OCI-LY1 (cell line): ENCODE measurements at regions not wholly inside any gene's neighbourhood (a gene's known extent, or its start where the extent isn't known, plus 50 kb on each side); places are given as distances from the start of the nearest gene placed in this dataset.

Source experiments
- H2AFZ ChIP-seq: fragments of 200-600 bp; sonication (generic), shearing (Covaris generic); 2 replicates; pipeline ENCODE4 v1.6.0; 2014; ENCODE audit warnings: antibody characterized with exemption, mild to moderate bottlenecking, low read length
- H3F3A ChIP-seq: fragments of 200-600 bp; sonication (generic), shearing (Covaris generic); 2 replicates; pipeline ENCODE4 v1.6.0; 2014; ENCODE audit warnings: mild to moderate bottlenecking, antibody characterized with exemption, low read length, moderate library complexity; ENCODE audit not compliant: insufficient read depth
- H3K27ac ChIP-seq: fragments of 200-600 bp; sonication (generic); 2 replicates; pipeline ENCODE4 v1.5.1; 2014; ENCODE audit warnings: low read length, mixed run types, mild to moderate bottlenecking, low read depth; ENCODE audit not compliant: poor library complexity, severe bottlenecking
- H3K27me3 ChIP-seq: fragments of 200-600 bp; sonication (generic); 2 replicates; pipeline ENCODE4 v1.6.0; 2014; ENCODE audit warnings: antibody characterized with exemption, mild to moderate bottlenecking, low read length, moderate library complexity; ENCODE audit not compliant: insufficient read depth
- H3K36me3 ChIP-seq: fragments of 200-600 bp; sonication (generic); 2 replicates; pipeline ENCODE4 v1.6.1; 2014; ENCODE audit warnings: mild to moderate bottlenecking, antibody characterized with exemption, low read length, moderate library complexity, mixed read lengths; ENCODE audit not compliant: insufficient read depth
- H3K4me1 ChIP-seq: fragments of 200-600 bp; sonication (generic); 2 replicates; pipeline ENCODE4 v1.5.1; 2014; ENCODE audit warnings: mild to moderate bottlenecking, low read length, moderate library complexity; ENCODE audit not compliant: insufficient read depth, severe bottlenecking
- H3K4me2 ChIP-seq: fragments of 200-600 bp; sonication (generic), shearing (Covaris generic); 2 replicates; pipeline ENCODE4 v1.6.1; 2014; ENCODE audit warnings: low read length
- H3K4me3 ChIP-seq: fragments of 200-600 bp; sonication (generic); 2 replicates; pipeline ENCODE4 v1.5.1; 2014; ENCODE audit warnings: low read length, low read depth, mild to moderate bottlenecking, mixed read lengths; ENCODE audit not compliant: poor library complexity, severe bottlenecking
- H3K79me2 ChIP-seq: fragments of 200-600 bp; shearing (Covaris generic); 2 replicates; pipeline ENCODE4 v1.6.1; 2016; ENCODE audit warnings: mixed run types, low read length, mixed read lengths; ENCODE audit not compliant: insufficient read depth
- H3K9ac ChIP-seq: fragments of 200-600 bp; sonication (generic), shearing (Covaris generic); 2 replicates; pipeline ENCODE4 v1.6.1; 2014; ENCODE audit warnings: mild to moderate bottlenecking, low read length, mixed read lengths
- H3K9me2 ChIP-seq: fragments of 200-600 bp; sonication (generic), shearing (Covaris generic); 2 replicates; pipeline ENCODE4 v1.6.1; 2014; ENCODE audit warnings: low read depth, mild to moderate bottlenecking, low read length, mixed read lengths
- H3K9me3 ChIP-seq: fragments of 200-600 bp; shearing (Covaris generic); 2 replicates; pipeline ENCODE4 v1.6.1; 2014; ENCODE audit warnings: low read length, mixed read lengths
- H4K20me1 ChIP-seq: fragments of 200-600 bp; sonication (generic), shearing (Covaris generic); 2 replicates; pipeline ENCODE4 v1.6.0; 2016; ENCODE audit warnings: mild to moderate bottlenecking, low read length; ENCODE audit not compliant: insufficient read depth
- CTCF ChIP-seq: fragments of 200-600 bp; sonication (generic), shearing (Covaris generic); IDR thresholded peaks from 2 replicates; pipeline ENCODE4 v1.5.1; 2017; ENCODE audit warnings: mild to moderate bottlenecking, antibody characterized with exemption, low read length, moderate library complexity, mixed read lengths
- EZH2 ChIP-seq: fragments of 200-600 bp; sonication (generic), shearing (Covaris generic); IDR thresholded peaks from 2 replicates; pipeline ENCODE4 v1.8.0; 2017; ENCODE audit warnings: borderline replicate concordance, mixed run types, mild to moderate bottlenecking, antibody characterized with exemption, low read length, moderate library complexity, mixed read lengths

- Histone ChIP-seq H4K20me1 (no peaks in the 10 kb centered on the region), H3K4me2 (no peak overlapping the region), H3K9me3 (no peaks in the 10 kb centered on the region), H3K9me2 (no peaks in the 10 kb centered on the region), H3K79me2 (no peaks in the 10 kb centered on the region), H3K27ac (no peak overlapping the region), H3K9ac (no peak overlapping the region), H3K4me1 (no peaks in the 10 kb centered on the region), H2AFZ (no peak overlapping the region), H3K27me3 (no peaks in the 10 kb centered on the region), H3F3A (no peaks in the 10 kb centered on the region), H3K4me3 (no peak overlapping the region), H3K36me3 (no peaks in the 10 kb centered on the region)
- TF ChIP-seq CTCF (no peak), EZH2 (no peak)
Observed at GRCh38 chr4:149175549-149175948, 640.1 kb downstream of the IQCM start.

- no peaks in the 10 kb centered on the region for H3K36me3 ChIP-seq
- H3K4me1 ChIP-seq, result no peaks in the 10 kb centered on the region
- no peak overlapping the region for H3K27ac ChIP-seq
Observed at GRCh38 chr4:149173241-149174013, 642.2 kb downstream of the IQCM start.

GRCh38 chr4:149168645-149169044 is 647.0 kb downstream of the IQCM start:
- Histone ChIP-seq H3K27me3 (no peaks in the 10 kb centered on the region), H3K9ac (no peak overlapping the region), H3K4me1 (no peaks in the 10 kb centered on the region), H3K79me2 (no peaks in the 10 kb centered on the region), H2AFZ (no peak overlapping the region), H3K27ac (no peak overlapping the region), H3K36me3 (no peaks in the 10 kb centered on the region), H3K4me2 (no peak overlapping the region), H3K9me2 (no peaks in the 10 kb centered on the region), H3K4me3 (no peak overlapping the region), H4K20me1 (no peaks in the 10 kb centered on the region), H3F3A (no peaks in the 10 kb centered on the region), H3K9me3 (no peaks in the 10 kb centered on the region)
- no peak for TF ChIP-seq CTCF
- no peak for TF ChIP-seq EZH2

More at GRCh38 chr4:149173241-149174013, 642.2 kb downstream of the IQCM start:
- H3K9me2 ChIP-seq, result no peaks in the 10 kb centered on the region
- H3K9ac ChIP-seq, result no peak overlapping the region
- H3K79me2 ChIP-seq, result no peaks in the 10 kb centered on the region
- H2AFZ ChIP-seq, result no peak overlapping the region
- H3K27me3 ChIP-seq, result no peaks in the 10 kb centered on the region
- no peaks in the 10 kb centered on the region for H4K20me1 ChIP-seq
- no peaks in the 10 kb centered on the region for H3K9me3 ChIP-seq
- H3K4me2 ChIP-seq, result no peak overlapping the region
- TF ChIP-seq CTCF (no peak), EZH2 (no peak)
- no peaks in the 10 kb centered on the region for H3F3A ChIP-seq
- H3K4me3 ChIP-seq, result no peak overlapping the region
